IMR-90 (cell line): ENCODE measurements at regions not wholly inside any gene's neighbourhood (a gene's known extent, or its start where the extent isn't known, plus 50 kb on each side); places are given as distances from the start of the nearest gene placed in this dataset.

Source experiments
- ATAC-seq: fragments of 200-7000 bp; cut with Tn5 transposase; 2 replicates; pipeline ENCODE4 v1.9.1; 2020; ENCODE audit warnings: low read depth, mild to moderate bottlenecking, moderate library complexity
- BruUV-seq: library from RNA; stranded (reverse); fragments of 400-500 nt; replicated peaks from 2 replicates; lab custom pipeline; 2021; lab: Mats Ljungman, UMichigan
- CTCF ChIA-PET: fragments of 300-600 bp; formaldehyde crosslinking; extraction: SDS; loops from one replicate; lab custom pipeline; 2021; ENCODE audit warnings: antibody characterized with exemption; lab: Yijun Ruan, JAX
- POLR2A ChIA-PET: fragments of 300-600 bp; sonication (Branson Sonifier 250); formaldehyde crosslinking; loops from one replicate; lab custom pipeline; 2022; ENCODE audit warnings: antibody characterized with exemption; ENCODE audit not compliant: unreplicated experiment; lab: Charles Lee
- DNase-seq: peaks from one replicate; pipeline ENCODE4 v3.0.0; 2013
- H2AFZ ChIP-seq: replicated peaks from 2 replicates; pipeline ENCODE3; 2013; ENCODE audit warnings: low read length, mild to moderate bottlenecking; ENCODE audit not compliant: poor library complexity
- H2AK5ac ChIP-seq: 2 replicates; pipeline ENCODE4 v1.6.1; 2013; ENCODE audit warnings: low read depth, low read length, inconsistent platforms
- H2AK9ac ChIP-seq: replicated peaks from 2 replicates; pipeline ENCODE3; 2013; ENCODE audit warnings: mild to moderate bottlenecking, low read depth, low read length, moderate library complexity; ENCODE audit not compliant: poor library complexity
- H2BK120ac ChIP-seq: 2 replicates; pipeline ENCODE4 v1.6.1; 2013; ENCODE audit warnings: low read depth, low read length, inconsistent platforms
- H2BK15ac ChIP-seq: 3 replicates; pipeline ENCODE4 v1.6.1; 2013; ENCODE audit warnings: low read depth, low read length, inconsistent platforms
- H2BK20ac ChIP-seq: 2 replicates; pipeline ENCODE4 v1.6.1; 2013; ENCODE audit warnings: low read depth, mild to moderate bottlenecking, inconsistent platforms, low read length, moderate library complexity
- H2BK5ac ChIP-seq: 2 replicates; pipeline ENCODE4 v1.6.1; 2013; ENCODE audit warnings: mild to moderate bottlenecking, low read depth, low read length, inconsistent platforms; ENCODE audit not compliant: poor library complexity, severe bottlenecking
- H3K14ac ChIP-seq: replicated peaks from 2 replicates; pipeline ENCODE4 v1.6.1; 2013; ENCODE audit warnings: low read depth, low read length, inconsistent platforms
- H3K18ac ChIP-seq: 2 replicates; pipeline ENCODE4 v1.6.1; 2013; ENCODE audit warnings: low read depth, low read length, control low read depth
- H3K23ac ChIP-seq: 2 replicates; pipeline ENCODE4 v1.6.1; 2013; ENCODE audit warnings: low read depth, low read length, inconsistent platforms
- H3K27ac ChIP-seq: 2 replicates; pipeline ENCODE4 v1.5.1; 2013; ENCODE audit warnings: mild to moderate bottlenecking, control low read depth, low read length; ENCODE audit not compliant: insufficient read depth
- H3K27me3 ChIP-seq: 2 replicates; pipeline ENCODE4 v1.6.1; 2013; ENCODE audit warnings: low read length; ENCODE audit not compliant: control insufficient read depth, insufficient read depth
- H3K36me3 ChIP-seq: 2 replicates; pipeline ENCODE4 v1.6.1; 2013; ENCODE audit warnings: low read length, mixed read lengths; ENCODE audit not compliant: control insufficient read depth, insufficient read depth
- H3K4ac ChIP-seq: 2 replicates; pipeline ENCODE4 v1.6.1; 2013; ENCODE audit warnings: low read depth, low read length, inconsistent platforms
- H3K4me1 ChIP-seq: 2 replicates; pipeline ENCODE4 v1.6.1; 2013; ENCODE audit warnings: low read length, mixed read lengths; ENCODE audit not compliant: control insufficient read depth, insufficient read depth
- H3K4me2 ChIP-seq: 2 replicates; pipeline ENCODE4 v1.6.1; 2013; ENCODE audit warnings: low read depth, mild to moderate bottlenecking, control low read depth, low read length, moderate library complexity
- H3K4me3 ChIP-seq: 2 replicates; pipeline ENCODE4 v1.5.1; 2013; ENCODE audit warnings: low read depth, mild to moderate bottlenecking, control low read depth, low read length, moderate library complexity; ENCODE audit not compliant: insufficient read depth
- H3K56ac ChIP-seq: 2 replicates; pipeline ENCODE4 v1.6.1; 2013; ENCODE audit warnings: low read length, inconsistent platforms; ENCODE audit not compliant: insufficient read depth; ENCODE audit errors: extremely low read depth
- H3K79me1 ChIP-seq, 2 experiments: 2 replicates each; pipeline ENCODE4 v1.6.1; 2013; ENCODE audit warnings: low read length in 2 of 2, inconsistent platforms in 1 of 2, low read depth in 1 of 2
- H3K9ac ChIP-seq: 2 replicates; pipeline ENCODE4 v1.6.1; 2013; ENCODE audit warnings: low read depth, low read length, control low read depth
- H3K9me1 ChIP-seq: 2 replicates; pipeline ENCODE4 v1.6.1; 2013; ENCODE audit warnings: low read length, inconsistent platforms; ENCODE audit not compliant: insufficient read depth
- H3K9me3 ChIP-seq: 2 replicates; pipeline ENCODE4 v1.6.1; 2013; ENCODE audit warnings: low read length; ENCODE audit not compliant: control insufficient read depth, insufficient read depth
- H4K20me1 ChIP-seq: 2 replicates; pipeline ENCODE4 v1.6.1; 2013; ENCODE audit warnings: low read length, inconsistent platforms; ENCODE audit not compliant: insufficient read depth
- H4K5ac ChIP-seq: 2 replicates; pipeline ENCODE4 v1.6.1; 2013; ENCODE audit warnings: mild to moderate bottlenecking, low read depth, low read length, control low read depth
- H4K8ac ChIP-seq, 2 experiments: 2 replicates each; pipeline ENCODE4 v1.6.1; 2013; ENCODE audit warnings: low read depth in 2 of 2, low read length in 2 of 2, control low read depth in 1 of 2, inconsistent platforms in 1 of 2
- H4K91ac ChIP-seq: 2 replicates; pipeline ENCODE4 v1.6.1; 2013; ENCODE audit warnings: low read depth, low read length, inconsistent platforms; ENCODE audit not compliant: insufficient read depth
- BHLHE40 ChIP-seq: fragments of 150-350 bp; IDR thresholded peaks from 2 replicates; pipeline ENCODE4 v1.6.1; 2016; ENCODE audit warnings: mild to moderate bottlenecking, low read depth, low read length
- CEBPB ChIP-seq: IDR thresholded peaks from 2 replicates; pipeline ENCODE4 v1.6.1; 2012; ENCODE audit warnings: low read depth, low read length, improper control_type of control experiment
- CHD1 ChIP-seq: IDR thresholded peaks from 2 replicates; pipeline ENCODE4 v1.6.1; 2012; ENCODE audit warnings: low read depth, low read length, improper control_type of control experiment
- FOS ChIP-seq: fragments of 150-350 bp; IDR thresholded peaks from 2 replicates; pipeline ENCODE4 v1.6.1; 2016; ENCODE audit warnings: low read depth, low read length
- MAFK ChIP-seq: IDR thresholded peaks from 2 replicates; pipeline ENCODE4 v1.6.1; 2012; ENCODE audit warnings: low read depth, low read length, improper control_type of control experiment
- MXI1 ChIP-seq: IDR thresholded peaks from 2 replicates; pipeline ENCODE4 v1.6.1; 2012; ENCODE audit warnings: low read depth, mild to moderate bottlenecking, low read length, moderate library complexity, borderline replicate concordance
- NFE2L2 ChIP-seq: fragments of 150-350 bp; IDR thresholded peaks from 2 replicates; pipeline ENCODE4 v1.6.1; 2016; ENCODE audit warnings: low read depth, mild to moderate bottlenecking, low read length
- POLR2A ChIP-seq: IDR thresholded peaks from 2 replicates; pipeline ENCODE4 v1.6.1; 2012; ENCODE audit warnings: mild to moderate bottlenecking, low read depth, low read length
- RAD21 ChIP-seq: IDR thresholded peaks from 2 replicates; pipeline ENCODE4 v1.6.1; 2012; ENCODE audit warnings: low read length, improper control_type of control experiment
- RCOR1 ChIP-seq: IDR thresholded peaks from 2 replicates; pipeline ENCODE4 v1.6.1; 2012; ENCODE audit warnings: mild to moderate bottlenecking, low read length, improper control_type of control experiment; ENCODE audit not compliant: insufficient replicate concordance
- WGBS, 2 experiments: methylation state at CpG; one replicate each; pipeline versions ENCODE4 v1.1.5 to v1.1.7; 2013; ENCODE audit warnings: missing lambda C conversion rate in 2 of 2; ENCODE audit not compliant: insufficient read length in 1 of 2; ENCODE audit errors: extremely low coverage in 2 of 2; 5-methylcytosine and 5-hydroxymethylcytosine counted together
- dilution Hi-C: fragments of 300-500 bp; cut with HindIII; formaldehyde crosslinking; loops from one replicate; pipeline ENCODE4 v1.14.3; 2018; ENCODE audit warnings: low sequenced_read_pairs; ENCODE audit not compliant: unreplicated experiment
- in situ Hi-C: fragments of 300-500 bp; cut with MboI; formaldehyde crosslinking; loops from 3 replicates; pipeline ENCODE4 v1.14.3; 2019; ENCODE audit warnings: low sequenced_read_pairs, inconsistent platforms, mixed read lengths
- intact Hi-C: fragments of 100-400 bp; cut with micrococcal nuclease; formaldehyde crosslinking; loops from 2 replicates; pipeline ENCODE4 v1.10.0; 2022
- TF ChIP-seq, protein P1 (sequence below): fragments of 150-350 bp; IDR thresholded peaks from 2 replicates; pipeline ENCODE4 v1.6.1; 2017; ENCODE audit warnings: mild to moderate bottlenecking, antibody characterized with exemption, low read length, low read depth
- TF ChIP-seq, protein P2 (sequence below): fragments of 150-350 bp; IDR thresholded peaks from 2 replicates; pipeline ENCODE4 v1.6.1; 2016; ENCODE audit warnings: low read depth, mild to moderate bottlenecking, low read length, moderate library complexity, borderline replicate concordance
- TF ChIP-seq, protein P3 (sequence below): conservative IDR thresholded peaks from 2 replicates; pipeline ENCODE4 v1.5.1; 2012; ENCODE audit warnings: mild to moderate bottlenecking, low read depth, low read length, improper control_type of control experiment

DNA sequence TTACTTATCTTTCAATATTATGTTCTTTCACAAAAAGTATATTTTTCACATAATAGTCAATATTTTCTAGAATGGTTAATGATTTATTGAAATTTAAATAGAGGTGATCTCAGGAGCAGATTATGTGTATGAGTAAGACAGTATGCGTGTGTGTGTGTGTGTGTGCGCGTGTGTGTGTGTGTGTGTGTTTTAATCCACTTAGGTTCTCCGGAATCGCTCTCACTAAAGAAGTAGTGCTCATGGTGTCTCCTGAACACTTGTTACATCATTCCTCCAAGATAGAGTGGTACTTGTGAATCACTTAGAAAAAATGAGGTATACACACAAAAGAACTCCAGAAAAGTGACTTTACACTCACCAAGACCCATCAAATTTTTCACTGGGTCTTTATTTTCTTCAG lies 91.0 kb upstream of the KCNH7 start:
- Histone ChIP-seq H2AK9ac (no peak overlapping the region), H3K27me3 (no peaks in the 10 kb centered on the region), H4K20me1 (no peaks in the 10 kb centered on the region), H3K4ac (no peak overlapping the region), H3K9ac (no peak overlapping the region), H3K4me3 (no peak overlapping the region), H3K9me3 (0 out of 2 replicates have a peak, but pooled peaks cover 2% of the 10 kb centered on the region), H3K27ac (no peak overlapping the region), H3K79me1 (no peaks in the 10 kb centered on the region), H3K4me2 (no peak overlapping the region), H4K91ac (no peak overlapping the region), H2BK20ac (no peak overlapping the region), H3K36me3 (no peaks in the 10 kb centered on the region), H3K9me1 (no peaks in the 10 kb centered on the region), H2BK120ac (no peak overlapping the region), H3K4me1 (no peaks in the 10 kb centered on the region), H2BK15ac (no peak overlapping the region), H4K8ac (no peak overlapping the region), H2AK5ac (no peak overlapping the region), H3K14ac (no peak overlapping the region), H4K5ac (no peak overlapping the region), H2AFZ (no peak overlapping the region), H3K18ac (no peak overlapping the region), H2BK5ac (no peak overlapping the region), H3K23ac (no peak overlapping the region), H3K56ac (no peak overlapping the region)
- dilution Hi-C loops: no loop called here
- DNase-seq (no peak), ATAC-seq (no peak)
- in situ Hi-C loops: no loop called here
- no CpG with 5 or more reads among the region's 5 CpGs for WGBS, 2 experiments
- intact Hi-C loops: no loop called here
- no TSS peak for BruUV-seq
- ChIA-PET CTCF (no interaction called here), POLR2A (no interaction called here)
- no peak for TF ChIP-seq RAD21
- no peak for TF ChIP-seq POLR2A
- TF ChIP-seq NFE2L2: no peak
- TF ChIP-seq CHD1: no peak
- TF ChIP-seq, protein P1, sequence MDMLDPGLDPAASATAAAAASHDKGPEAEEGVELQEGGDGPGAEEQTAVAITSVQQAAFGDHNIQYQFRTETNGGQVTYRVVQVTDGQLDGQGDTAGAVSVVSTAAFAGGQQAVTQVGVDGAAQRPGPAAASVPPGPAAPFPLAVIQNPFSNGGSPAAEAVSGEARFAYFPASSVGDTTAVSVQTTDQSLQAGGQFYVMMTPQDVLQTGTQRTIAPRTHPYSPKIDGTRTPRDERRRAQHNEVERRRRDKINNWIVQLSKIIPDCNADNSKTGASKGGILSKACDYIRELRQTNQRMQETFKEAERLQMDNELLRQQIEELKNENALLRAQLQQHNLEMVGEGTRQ: no peak
- TF ChIP-seq CEBPB: no peak
- TF ChIP-seq, protein P2, sequence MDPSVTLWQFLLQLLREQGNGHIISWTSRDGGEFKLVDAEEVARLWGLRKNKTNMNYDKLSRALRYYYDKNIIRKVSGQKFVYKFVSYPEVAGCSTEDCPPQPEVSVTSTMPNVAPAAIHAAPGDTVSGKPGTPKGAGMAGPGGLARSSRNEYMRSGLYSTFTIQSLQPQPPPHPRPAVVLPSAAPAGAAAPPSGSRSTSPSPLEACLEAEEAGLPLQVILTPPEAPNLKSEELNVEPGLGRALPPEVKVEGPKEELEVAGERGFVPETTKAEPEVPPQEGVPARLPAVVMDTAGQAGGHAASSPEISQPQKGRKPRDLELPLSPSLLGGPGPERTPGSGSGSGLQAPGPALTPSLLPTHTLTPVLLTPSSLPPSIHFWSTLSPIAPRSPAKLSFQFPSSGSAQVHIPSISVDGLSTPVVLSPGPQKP: no peak
- no peak for TF ChIP-seq BHLHE40
- TF ChIP-seq, protein P3, sequence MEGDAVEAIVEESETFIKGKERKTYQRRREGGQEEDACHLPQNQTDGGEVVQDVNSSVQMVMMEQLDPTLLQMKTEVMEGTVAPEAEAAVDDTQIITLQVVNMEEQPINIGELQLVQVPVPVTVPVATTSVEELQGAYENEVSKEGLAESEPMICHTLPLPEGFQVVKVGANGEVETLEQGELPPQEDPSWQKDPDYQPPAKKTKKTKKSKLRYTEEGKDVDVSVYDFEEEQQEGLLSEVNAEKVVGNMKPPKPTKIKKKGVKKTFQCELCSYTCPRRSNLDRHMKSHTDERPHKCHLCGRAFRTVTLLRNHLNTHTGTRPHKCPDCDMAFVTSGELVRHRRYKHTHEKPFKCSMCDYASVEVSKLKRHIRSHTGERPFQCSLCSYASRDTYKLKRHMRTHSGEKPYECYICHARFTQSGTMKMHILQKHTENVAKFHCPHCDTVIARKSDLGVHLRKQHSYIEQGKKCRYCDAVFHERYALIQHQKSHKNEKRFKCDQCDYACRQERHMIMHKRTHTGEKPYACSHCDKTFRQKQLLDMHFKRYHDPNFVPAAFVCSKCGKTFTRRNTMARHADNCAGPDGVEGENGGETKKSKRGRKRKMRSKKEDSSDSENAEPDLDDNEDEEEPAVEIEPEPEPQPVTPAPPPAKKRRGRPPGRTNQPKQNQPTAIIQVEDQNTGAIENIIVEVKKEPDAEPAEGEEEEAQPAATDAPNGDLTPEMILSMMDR: no peak
- no peak for TF ChIP-seq RCOR1
- no peak for TF ChIP-seq FOS
- no peak for TF ChIP-seq MAFK
- TF ChIP-seq MXI1: no peak
